ENCODE measurements at regions not wholly inside any gene's neighbourhood (a gene's known extent, or its start where the extent isn't known, plus 50 kb on each side); places are given as distances from the start of the nearest gene placed in this dataset.

GRCh38 chr1:229112832-229113548, 157.9 kb upstream of the RAB4A start:
- in situ Hi-C loops (cut with MboI; ENCODE audit: low sequenced_read_pairs in 4 of 4): no loop called here
- H3K9me3 ChIP-seq: no peaks in the 10 kb centered on the region
- DNase-seq: no peak
- intact Hi-C loops (cut with DNase I; ENCODE audit: low total_unique reads): no loop called here
- TF ChIP-seq POLR2A (IDR thresholded peaks at IDR 0.05) (no peak), CTCF (IDR thresholded peaks at IDR 0.05 in 4 of 5, conservative IDR thresholded peaks at IDR 0.05 in 1 of 5) (no peak)
- H3K36me3 ChIP-seq: no peaks in the 10 kb centered on the region
- no peak overlapping the region for H3K27ac ChIP-seq
- H3K4me3 ChIP-seq: no peak overlapping the region
- peaks cover 0 to 12% of the 10 kb centered on the region in 2 donors for H3K4me1 ChIP-seq
- no peaks in the 10 kb centered on the region for H3K27me3 ChIP-seq
- no peak for ATAC-seq

- H3K27ac ChIP-seq: no peak overlapping the region
- H3K9me3 ChIP-seq: no peaks in the 10 kb centered on the region
- in situ Hi-C loops (cut with MboI; ENCODE audit: low sequenced_read_pairs in 4 of 4): no loop called here
- peaks cover 0 to 7% of the 10 kb centered on the region in 2 donors for H3K4me1 ChIP-seq
- H3K4me3 ChIP-seq: no peak overlapping the region
- ATAC-seq: no peak
- no peaks in the 10 kb centered on the region for H3K27me3 ChIP-seq
- TF ChIP-seq POLR2A (IDR thresholded peaks at IDR 0.05): no peak
- TF ChIP-seq CTCF (IDR thresholded peaks at IDR 0.05 in 4 of 5, conservative IDR thresholded peaks at IDR 0.05 in 1 of 5): no peak
- intact Hi-C loops (cut with DNase I; ENCODE audit: low total_unique reads): no loop called here
- no peak for DNase-seq
- H3K36me3 ChIP-seq: no peaks in the 10 kb centered on the region
Observed at GRCh38 chr1:229114315-229114714, 156.6 kb upstream of the RAB4A start.

GRCh38 chr1:229114850-229115365, 156.0 kb upstream of the RAB4A start:
- Histone ChIP-seq H3K27me3 (no peaks in the 10 kb centered on the region), H3K4me1 (peaks cover 0 to 1% of the 10 kb centered on the region in 2 donors), H3K9me3 (no peaks in the 10 kb centered on the region), H3K27ac (no peak overlapping the region), H3K4me3 (no peak overlapping the region), H3K36me3 (no peaks in the 10 kb centered on the region)
- no peak for DNase-seq
- no peak for ATAC-seq
- in situ Hi-C loops (cut with MboI; ENCODE audit: low sequenced_read_pairs in 4 of 4) (no loop called here), intact Hi-C loops (cut with DNase I; ENCODE audit: low total_unique reads) (no loop called here)
- no peak for TF ChIP-seq CTCF (IDR thresholded peaks at IDR 0.05 in 4 of 5, conservative IDR thresholded peaks at IDR 0.05 in 1 of 5)
- no peak for TF ChIP-seq POLR2A (IDR thresholded peaks at IDR 0.05)

- intact Hi-C loops (cut with DNase I; ENCODE audit: low total_unique reads): no loop called here
- no peak overlapping the region for H3K4me3 ChIP-seq
- no peaks in the 10 kb centered on the region for H3K9me3 ChIP-seq
- H3K27me3 ChIP-seq: no peaks in the 10 kb centered on the region
- TF ChIP-seq CTCF (IDR thresholded peaks at IDR 0.05 in 4 of 5, conservative IDR thresholded peaks at IDR 0.05 in 1 of 5) (no peak), POLR2A (IDR thresholded peaks at IDR 0.05) (no peak)
- H3K27ac ChIP-seq: no peak overlapping the region
- DNase-seq (no peak), ATAC-seq (no peak)
- in situ Hi-C loops (cut with MboI; ENCODE audit: low sequenced_read_pairs in 4 of 4): no loop called here
- no peaks in the 10 kb centered on the region for H3K36me3 ChIP-seq
- no peaks in the 10 kb centered on the region for H3K4me1 ChIP-seq
Observed at GRCh38 chr1:229116114-229116513, 154.8 kb upstream of the RAB4A start.

Data from gastrocnemius medialis (tissue), 4 donors.